K562 (cell line): ENCODE measurements at regions not wholly inside any gene's neighbourhood (a gene's known extent, or its start where the extent isn't known, plus 50 kb on each side); places are given as distances from the start of the nearest gene placed in this dataset.

Source experiments
- ATAC-seq: fragments of 200-7000 bp; cut with Tn5 transposase; 3 replicates; pipeline ENCODE4 v1.9.1; 2020; ENCODE audit warnings: moderate library complexity
- BruUV-seq: library from RNA; stranded (reverse); fragments of 400-500 nt; replicated peaks from 2 replicates; lab custom pipeline; 2021; lab: Mats Ljungman, UMichigan
- CTCF ChIA-PET: fragments of 300-600 bp; formaldehyde crosslinking; extraction: SDS; loops from one replicate; lab custom pipeline; 2021; ENCODE audit warnings: low intra/inter-chr PET ratio; lab: Yijun Ruan, JAX
- POLR2A ChIA-PET: fragments of 300-600, 350-650 bp; sonication (Branson Sonifier 250); formaldehyde crosslinking; extraction: SDS; loops from one replicate; lab custom pipeline; 2021; ENCODE audit warnings: antibody characterized with exemption, inconsistent platforms; lab: Yijun Ruan, JAX
- DNase-seq, 4 experiments: peaks; one replicate each; pipeline versions ENCODE4 v3.0.0 to v3.0.0-alpha.2; 2011 to 2018; ENCODE audit warnings: low spot score in 3 of 4, mixed read lengths in 3 of 4; ENCODE audit errors: extremely low read depth in 1 of 4
- FAIRE-seq: peaks from 2 replicates; lab custom pipeline; 2011; peaks lifted over from hg19 to GRCh38; lab: Jason Lieb, UNC
- H2AFZ ChIP-seq: 2 replicates; pipeline ENCODE4 v1.6.0; 2011; ENCODE audit warnings: low read depth, low read length, control low read depth, inconsistent platforms
- H3K27ac ChIP-seq: fragments of 200-600 bp; 3 replicates; pipeline ENCODE4 v1.8.0; 2011; ENCODE audit warnings: low read depth, mild to moderate bottlenecking, control low read depth, inconsistent platforms, low read length, moderate library complexity, mixed read lengths; ENCODE audit errors: extremely low read depth
- H3K27me3 ChIP-seq, 2 experiments: fragments of 300-600 bp in 1 of 2; 2 replicates in 1 of 2; 3 replicates in 1 of 2; pipeline versions ENCODE4 v1.6.0 to v1.8.0; 2011; ENCODE audit warnings: inconsistent platforms in 2 of 2, low read length in 2 of 2, mild to moderate bottlenecking in 1 of 2, mixed read lengths in 1 of 2, moderate library complexity in 1 of 2; ENCODE audit not compliant: control insufficient read depth in 2 of 2, insufficient read depth in 2 of 2
- H3K36me3 ChIP-seq: fragments of 300-600 bp; 3 replicates; pipeline ENCODE4 v1.8.0; 2011; ENCODE audit warnings: mild to moderate bottlenecking, low read length, inconsistent platforms; ENCODE audit not compliant: control insufficient read depth, insufficient read depth
- H3K4me1 ChIP-seq, 2 experiments: fragments of 200-600 bp in 1 of 2; replicated peaks in 1 of 2; 2 replicates in 1 of 2; 3 replicates in 1 of 2; pipeline versions ENCODE4 v1.5.1 to v1.8.0; 2011; ENCODE audit warnings: inconsistent platforms in 2 of 2, low read length in 2 of 2, mild to moderate bottlenecking in 1 of 2, mixed read lengths in 1 of 2, moderate library complexity in 1 of 2; ENCODE audit not compliant: control insufficient read depth in 2 of 2, insufficient read depth in 2 of 2
- H3K4me2 ChIP-seq: 2 replicates; pipeline ENCODE4 v1.6.1; 2011; ENCODE audit warnings: low read length, control low read depth, inconsistent platforms, mixed read lengths; ENCODE audit not compliant: insufficient read depth
- H3K4me3 ChIP-seq: fragments of 200-600 bp; sonication (generic), shearing (Covaris generic); 2 replicates; pipeline ENCODE4 v1.5.1; 2016; ENCODE audit warnings: control low read depth, inconsistent platforms
- H3K79me2 ChIP-seq: fragments of 200-600 bp; 3 replicates; pipeline ENCODE4 v1.8.0; 2011; ENCODE audit warnings: low read length, inconsistent platforms; ENCODE audit not compliant: control insufficient read depth, insufficient read depth
- H3K9ac ChIP-seq, 2 experiments: 2 replicates each; pipeline versions ENCODE4 v1.6.0 to v1.6.1; 2011; ENCODE audit warnings: low read depth in 2 of 2, low read length in 2 of 2, control low read depth in 1 of 2, inconsistent platforms in 1 of 2, mild to moderate bottlenecking in 1 of 2, mixed read lengths in 1 of 2; ENCODE audit not compliant: insufficient read depth in 1 of 2
- H3K9me1 ChIP-seq: one replicate; pipeline ENCODE4 v1.6.0; 2011; ENCODE audit warnings: inconsistent platforms, mild to moderate bottlenecking, low read length, moderate library complexity; ENCODE audit not compliant: control insufficient read depth, insufficient read depth
- H3K9me3 ChIP-seq: replicated peaks from 2 replicates; pipeline ENCODE4 v1.5.1; 2011; ENCODE audit warnings: low read depth, low read length, inconsistent platforms; ENCODE audit not compliant: control insufficient read depth, insufficient read depth
- H4K20me1 ChIP-seq: replicated peaks from 2 replicates; pipeline ENCODE4 v1.6.1; 2011; ENCODE audit warnings: low read length, inconsistent platforms, mixed read lengths; ENCODE audit not compliant: control insufficient read depth, insufficient read depth
- DLX4 ChIP-seq: fragments of 250-450 bp; sonication (Bioruptor Pico); IDR thresholded peaks from 2 replicates; pipeline ENCODE4 v1.6.1; 2021; ENCODE audit warnings: mild to moderate bottlenecking
- ESRRB ChIP-seq: fragments of 250-450 bp; sonication (Bioruptor Pico); IDR thresholded peaks from 2 replicates; pipeline ENCODE4 v1.5.0; 2020; ENCODE audit warnings: mild to moderate bottlenecking, moderate library complexity, borderline replicate concordance
- FIP1L1 ChIP-seq: fragments of 200-400 bp; formaldehyde crosslinking; IDR thresholded peaks from 2 replicates; pipeline ENCODE4 v1.6.1; 2018; ENCODE audit warnings: mild to moderate bottlenecking, low read depth, low read length; ENCODE audit not compliant: poor library complexity, severe bottlenecking
- GTF2B ChIP-seq: IDR thresholded peaks from 2 replicates; pipeline ENCODE4 v1.6.1; 2011; ENCODE audit not compliant: insufficient read length; ENCODE audit errors: extremely low read depth
- HMGXB4 ChIP-seq: sonication (generic); formaldehyde crosslinking; IDR thresholded peaks from 2 replicates; pipeline ENCODE4 v1.8.1; 2023; ENCODE audit warnings: mild to moderate bottlenecking, missing genetic modification reagents
- MAFG ChIP-seq: fragments of 450-650 bp; conservative IDR thresholded peaks from 2 replicates; pipeline ENCODE4 v1.6.1; 2016; ENCODE audit warnings: missing genetic modification characterization, missing compliant biosample characterization
- PHB ChIP-seq: fragments of 250-450 bp; sonication (Bioruptor Pico); IDR thresholded peaks from 2 replicates; pipeline ENCODE4 v1.5.0; 2021
- POLR3A ChIP-seq: IDR thresholded peaks from 2 replicates; pipeline ENCODE4 v1.6.1; 2011; ENCODE audit warnings: borderline replicate concordance, mild to moderate bottlenecking, moderate library complexity; ENCODE audit not compliant: insufficient read length, insufficient read depth; ENCODE audit errors: extremely low read depth
- RNF2 ChIP-seq: sonication (generic); IDR thresholded peaks from 2 replicates; pipeline ENCODE4 v1.6.1; 2016
- ZBTB5 ChIP-seq: fragments of 450-650 bp; IDR thresholded peaks from 2 replicates; pipeline ENCODE4 v1.6.1; 2017; ENCODE audit warnings: antibody characterized with exemption
- ZSCAN32 ChIP-seq: fragments of 450-650 bp; formaldehyde crosslinking; IDR thresholded peaks from 2 replicates; pipeline ENCODE4 v1.4.0; 2020; ENCODE audit warnings: mild to moderate bottlenecking, moderate library complexity
- WGBS: fragments of 100-300 bp; shearing (Covaris generic); methylation state at CpG from one replicate; pipeline ENCODE4 v1.1.6; 2016; ENCODE audit warnings: low coverage, mixed read lengths; ENCODE audit not compliant: insufficient coverage; ENCODE audit errors: missing lambda C conversion rate; 5-methylcytosine and 5-hydroxymethylcytosine counted together
- in situ Hi-C: fragments of 300-500 bp; cut with MboI; formaldehyde crosslinking; loops from 4 replicates; pipeline ENCODE4 v1.15.0; 2018; ENCODE audit warnings: inconsistent platforms, mixed read lengths
- intact Hi-C: fragments of 100-400 bp; cut with micrococcal nuclease; formaldehyde crosslinking; loops from 2 replicates; pipeline ENCODE4 v1.14.2; 2022
- TF ChIP-seq, protein P1 (sequence below): fragments of 250-450 bp; sonication (Bioruptor Pico); IDR thresholded peaks from 2 replicates; pipeline ENCODE4 v1.8.0; 2021; ENCODE audit warnings: borderline replicate concordance, mild to moderate bottlenecking, moderate library complexity; ENCODE audit not compliant: poor library complexity, severe bottlenecking
- TF ChIP-seq, protein P2 (sequence below): fragments of 450-650 bp; formaldehyde crosslinking; IDR thresholded peaks from 2 replicates; pipeline ENCODE4 v1.4.0; 2020; ENCODE audit warnings: mild to moderate bottlenecking, moderate library complexity
- TF ChIP-seq, protein P3 (sequence below): fragments of 200-400 bp; formaldehyde crosslinking; IDR thresholded peaks from 2 replicates; pipeline ENCODE4 v1.6.1; 2017; ENCODE audit warnings: mild to moderate bottlenecking, low read depth, low read length, moderate library complexity

GRCh38 chr16:5944971-5945370, 847.4 kb upstream of the EEF2KMT start:
- intact Hi-C loops (no loop called here), in situ Hi-C loops (no loop called here)
- Histone ChIP-seq H3K79me2 (no peaks in the 10 kb centered on the region), H3K4me2 (no peak overlapping the region), H3K9ac (no peak overlapping the region), H3K27me3 (no peaks in the 10 kb centered on the region; a peak in 1 of 5 replicates), H2AFZ (no peak overlapping the region), H3K27ac (no peak overlapping the region), H3K4me1 (no peaks in the 10 kb centered on the region), H3K9me3 (no peaks in the 10 kb centered on the region), H3K9me1 (no peaks in the 10 kb centered on the region), H3K36me3 (no peaks in the 10 kb centered on the region), H3K4me3 (no peak overlapping the region), H4K20me1 (no peaks in the 10 kb centered on the region)
- BruUV-seq = no TSS peak
- 0% methylated on average over 4 of the region's 4 CpGs for WGBS
- ATAC-seq (no peak), DNase-seq (no peak), FAIRE-seq (no peak)
- ChIA-PET POLR2A (no interaction called here), CTCF (no interaction called here)
- no peak for TF ChIP-seq RNF2
- TF ChIP-seq, protein P1, sequence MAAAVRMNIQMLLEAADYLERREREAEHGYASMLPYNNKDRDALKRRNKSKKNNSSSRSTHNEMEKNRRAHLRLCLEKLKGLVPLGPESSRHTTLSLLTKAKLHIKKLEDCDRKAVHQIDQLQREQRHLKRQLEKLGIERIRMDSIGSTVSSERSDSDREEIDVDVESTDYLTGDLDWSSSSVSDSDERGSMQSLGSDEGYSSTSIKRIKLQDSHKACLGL (CRISPR knock-in tag) = no peak
- TF ChIP-seq FIP1L1 = no peak
- no peak for TF ChIP-seq DLX4 (CRISPR knock-in tag)
- TF ChIP-seq PHB (CRISPR knock-in tag) = no peak
- TF ChIP-seq GTF2B = no peak
- TF ChIP-seq, protein P2, sequence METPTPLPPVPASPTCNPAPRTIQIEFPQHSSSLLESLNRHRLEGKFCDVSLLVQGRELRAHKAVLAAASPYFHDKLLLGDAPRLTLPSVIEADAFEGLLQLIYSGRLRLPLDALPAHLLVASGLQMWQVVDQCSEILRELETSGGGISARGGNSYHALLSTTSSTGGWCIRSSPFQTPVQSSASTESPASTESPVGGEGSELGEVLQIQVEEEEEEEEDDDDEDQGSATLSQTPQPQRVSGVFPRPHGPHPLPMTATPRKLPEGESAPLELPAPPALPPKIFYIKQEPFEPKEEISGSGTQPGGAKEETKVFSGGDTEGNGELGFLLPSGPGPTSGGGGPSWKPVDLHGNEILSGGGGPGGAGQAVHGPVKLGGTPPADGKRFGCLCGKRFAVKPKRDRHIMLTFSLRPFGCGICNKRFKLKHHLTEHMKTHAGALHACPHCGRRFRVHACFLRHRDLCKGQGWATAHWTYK (CRISPR knock-in tag) = no peak
- TF ChIP-seq ZBTB5 = no peak
- TF ChIP-seq ESRRB (CRISPR knock-in tag) = no peak
- TF ChIP-seq POLR3A = no peak
- no peak for TF ChIP-seq MAFG (tag)
- TF ChIP-seq, protein P3, sequence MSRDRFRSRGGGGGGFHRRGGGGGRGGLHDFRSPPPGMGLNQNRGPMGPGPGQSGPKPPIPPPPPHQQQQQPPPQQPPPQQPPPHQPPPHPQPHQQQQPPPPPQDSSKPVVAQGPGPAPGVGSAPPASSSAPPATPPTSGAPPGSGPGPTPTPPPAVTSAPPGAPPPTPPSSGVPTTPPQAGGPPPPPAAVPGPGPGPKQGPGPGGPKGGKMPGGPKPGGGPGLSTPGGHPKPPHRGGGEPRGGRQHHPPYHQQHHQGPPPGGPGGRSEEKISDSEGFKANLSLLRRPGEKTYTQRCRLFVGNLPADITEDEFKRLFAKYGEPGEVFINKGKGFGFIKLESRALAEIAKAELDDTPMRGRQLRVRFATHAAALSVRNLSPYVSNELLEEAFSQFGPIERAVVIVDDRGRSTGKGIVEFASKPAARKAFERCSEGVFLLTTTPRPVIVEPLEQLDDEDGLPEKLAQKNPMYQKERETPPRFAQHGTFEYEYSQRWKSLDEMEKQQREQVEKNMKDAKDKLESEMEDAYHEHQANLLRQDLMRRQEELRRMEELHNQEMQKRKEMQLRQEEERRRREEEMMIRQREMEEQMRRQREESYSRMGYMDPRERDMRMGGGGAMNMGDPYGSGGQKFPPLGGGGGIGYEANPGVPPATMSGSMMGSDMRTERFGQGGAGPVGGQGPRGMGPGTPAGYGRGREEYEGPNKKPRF = no peak
- TF ChIP-seq ZSCAN32 (CRISPR knock-in tag) = no peak
- TF ChIP-seq HMGXB4 (CRISPR knock-in tag) = no peak
